CD4-positive, alpha-beta T cell treated with Interleukin-21 for 1 hour (primary cell): ENCODE measurements at regions not wholly inside any gene's neighbourhood (a gene's known extent, or its start where the extent isn't known, plus 50 kb on each side); places are given as distances from the start of the nearest gene placed in this dataset.
A peak's percentile ranks its signal among the peaks of the same experiment; 100 is the strongest.

Experiments
- DNase-seq: peaks from one replicate; pipeline ENCODE4 v3.0.0-alpha.2; 2020

GRCh38 chr11:119545978-119546915, 123.3 kb upstream of the THY1 start:
- DNase-seq: no peak

GRCh38 chr11:119540370-119541125, 117.6 kb upstream of the THY1 start:
- DNase-seq: no peak

- no peak for DNase-seq
These were observed 116.6 kb upstream of the THY1 start for GRCh38 chr11:119539583-119539982.

- peak; percentile 5 for DNase-seq
These were observed 115.8 kb upstream of the THY1 start for GRCh38 chr11:119538753-119539152.

GRCh38 chr11:119537306-119538253, 114.6 kb upstream of the THY1 start:
- DNase-seq: no peak

GRCh38 chr11:119536801-119537200, 113.8 kb upstream of the THY1 start:
- no peak for DNase-seq

- peak; percentile 28 for DNase-seq
These were observed 111.2 kb upstream of the THY1 start for GRCh38 chr11:119533921-119534736.

- no peak for DNase-seq
These were observed 110.5 kb upstream of the THY1 start for GRCh38 chr11:119533462-119533861.

GRCh38 chr11:119532551-119532950, 109.6 kb upstream of the THY1 start:
- no peak for DNase-seq

GRCh38 chr11:119531623-119532022, 108.7 kb upstream of the THY1 start:
- DNase-seq: no peak

GRCh38 chr11:119531056-119531455, 108.1 kb upstream of the THY1 start:
- DNase-seq: no peak

- DNase-seq: no peak
These were observed 107.5 kb upstream of the THY1 start for GRCh38 chr11:119530509-119530908.

- no peak for DNase-seq
These were observed 107.0 kb upstream of the THY1 start for GRCh38 chr11:119529936-119530335.

- DNase-seq: no peak
These were observed 106.3 kb upstream of the THY1 start for GRCh38 chr11:119529063-119529845.

GRCh38 chr11:119525867-119526196, 102.9 kb upstream of the THY1 start:
- no peak for DNase-seq

- peak; percentile 5 for DNase-seq
These were observed 102.4 kb upstream of the THY1 start for GRCh38 chr11:119525180-119525866.

GRCh38 chr11:119523539-119524157, 100.7 kb upstream of the THY1 start:
- DNase-seq: no peak

- DNase-seq: no peak
These were observed 99.6 kb upstream of the THY1 start for GRCh38 chr11:119522609-119523008.

GRCh38 chr11:119521551-119521950, 98.6 kb upstream of the THY1 start:
- DNase-seq: no peak

- DNase-seq: no peak
These were observed 98.0 kb upstream of the THY1 start for GRCh38 chr11:119520966-119521365.
